Activated CD4-positive, alpha-beta T cell treated with anti-CD3 and anti-CD28 coated beads for 1 hour (primary cell): ENCODE measurements at regions not wholly inside any gene's neighbourhood (a gene's known extent, or its start where the extent isn't known, plus 50 kb on each side); places are given as distances from the start of the nearest gene placed in this dataset.
"Not testable (repeated sequence)": the region's sequence is repeated elsewhere in the genome, so short reads cannot be mapped to it uniquely, and the experiment has no call there.

Source experiments
- DNase-seq: peaks from one replicate; pipeline ENCODE4 v3.0.0-alpha.2; 2020

DNA sequence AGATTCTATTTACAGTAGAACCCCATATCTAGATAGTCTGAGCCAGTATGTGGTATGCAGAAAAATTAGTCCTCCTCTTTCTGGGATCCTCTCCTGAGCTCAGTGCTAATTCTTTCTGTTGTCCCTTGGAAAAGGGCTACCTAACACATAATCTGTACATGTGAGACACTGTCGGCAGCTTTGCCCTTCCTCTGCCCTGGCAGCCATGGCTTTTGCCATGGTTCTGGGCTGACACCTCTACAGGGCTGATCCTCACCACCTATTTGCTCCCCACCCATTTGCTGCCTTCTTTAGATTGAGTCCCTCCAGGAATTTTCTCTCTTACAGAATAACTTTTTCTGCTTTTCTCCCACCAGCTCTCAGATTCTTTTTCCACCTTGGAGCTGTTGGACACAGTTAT, 64.7 kb upstream of the MAP9 start:
- DNase-seq: no peak

DNA sequence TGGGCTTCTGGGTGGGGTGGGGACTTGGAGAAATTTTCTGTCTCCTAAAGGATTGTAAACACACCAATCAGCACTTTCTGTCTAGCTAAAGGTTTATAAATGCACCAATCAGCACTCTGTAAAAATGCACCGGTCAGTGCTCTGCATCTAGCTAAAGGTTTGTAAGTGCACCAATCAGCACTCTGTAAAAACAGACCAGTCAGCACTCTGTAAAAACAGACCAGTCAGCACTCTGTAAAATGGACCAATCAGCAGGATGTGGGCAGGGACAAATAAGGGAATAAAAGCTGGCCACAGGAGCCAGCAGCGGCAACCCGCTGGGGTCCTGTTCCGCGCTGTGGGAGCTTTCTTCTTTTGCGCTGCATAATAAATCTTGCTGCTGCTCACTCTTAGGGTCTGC, 63.0 kb upstream of the MAP9 start:
- not testable (repeated sequence) for DNase-seq

DNA sequence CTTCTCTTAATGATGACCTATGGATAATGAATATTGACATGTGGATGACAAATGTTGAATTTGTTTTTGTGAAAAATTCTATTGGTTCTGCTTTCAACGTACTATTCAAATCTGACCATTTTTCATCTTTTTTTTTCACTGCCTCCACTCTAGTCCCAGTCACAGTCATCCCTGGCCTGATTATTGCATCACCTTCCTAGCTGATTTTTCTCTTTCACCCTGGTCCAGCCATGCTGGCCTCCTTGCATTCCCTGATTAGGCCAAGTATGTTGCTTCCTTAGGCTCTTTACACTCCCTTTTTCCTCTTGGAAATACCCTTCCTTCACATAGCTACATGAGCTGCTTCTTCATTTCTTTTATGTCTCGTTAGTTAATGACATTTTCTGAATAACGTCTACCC, 58.1 kb upstream of the MAP9 start:
- DNase-seq: no peak

DNA sequence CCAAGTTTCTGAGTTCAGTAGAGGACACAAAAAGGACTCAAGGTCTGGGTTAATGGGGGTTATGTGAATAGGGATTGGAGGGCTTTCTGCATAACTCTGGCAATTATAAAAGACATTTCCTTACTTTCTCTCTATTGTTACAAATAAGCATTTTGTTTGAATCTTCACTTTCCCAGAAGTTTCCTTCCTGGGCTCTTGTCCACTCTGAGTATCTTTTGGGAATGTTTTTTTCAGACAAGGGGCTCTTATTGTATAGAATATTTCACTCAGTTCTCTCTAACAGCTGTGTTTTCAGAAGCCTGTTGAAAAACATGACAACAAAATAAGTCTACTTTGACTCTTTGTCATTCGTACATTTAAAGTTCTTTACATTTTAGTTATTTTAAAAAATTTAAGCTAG, 57.6 kb upstream of the MAP9 start:
- no peak for DNase-seq

DNA sequence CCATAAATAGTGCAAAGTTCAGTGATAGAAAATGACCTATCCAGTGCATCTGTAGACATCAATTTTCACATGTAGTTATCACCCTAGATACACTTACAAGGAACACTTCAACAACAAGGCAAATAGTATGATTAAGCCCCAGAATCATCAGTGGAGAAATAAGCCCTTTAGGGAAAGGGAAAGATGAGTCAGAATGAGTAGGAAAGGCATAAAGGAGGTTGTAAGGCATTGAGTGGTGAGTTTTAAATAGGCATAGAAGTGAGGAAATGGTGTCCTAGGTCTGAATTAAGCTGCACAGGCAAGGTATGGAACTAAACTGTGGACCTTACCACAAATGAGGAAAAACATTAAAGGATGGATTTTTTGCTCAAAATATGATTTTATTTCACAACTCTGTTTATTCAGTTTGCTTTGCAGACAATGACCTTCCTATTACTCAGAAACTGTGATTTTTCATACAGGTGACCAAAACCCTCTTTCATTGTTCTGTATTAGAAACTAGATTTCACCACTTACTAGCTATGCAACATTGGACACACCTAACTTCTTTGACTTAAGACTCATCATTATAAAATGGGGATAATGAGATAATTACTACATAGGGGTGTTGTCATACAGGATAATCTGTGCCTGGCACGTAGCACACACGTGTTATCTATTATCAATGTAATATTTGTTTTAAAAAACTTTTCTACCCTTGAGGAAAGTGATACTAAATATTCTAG, 57.0 kb upstream of the MAP9 start:
- DNase-seq: no peak

DNA sequence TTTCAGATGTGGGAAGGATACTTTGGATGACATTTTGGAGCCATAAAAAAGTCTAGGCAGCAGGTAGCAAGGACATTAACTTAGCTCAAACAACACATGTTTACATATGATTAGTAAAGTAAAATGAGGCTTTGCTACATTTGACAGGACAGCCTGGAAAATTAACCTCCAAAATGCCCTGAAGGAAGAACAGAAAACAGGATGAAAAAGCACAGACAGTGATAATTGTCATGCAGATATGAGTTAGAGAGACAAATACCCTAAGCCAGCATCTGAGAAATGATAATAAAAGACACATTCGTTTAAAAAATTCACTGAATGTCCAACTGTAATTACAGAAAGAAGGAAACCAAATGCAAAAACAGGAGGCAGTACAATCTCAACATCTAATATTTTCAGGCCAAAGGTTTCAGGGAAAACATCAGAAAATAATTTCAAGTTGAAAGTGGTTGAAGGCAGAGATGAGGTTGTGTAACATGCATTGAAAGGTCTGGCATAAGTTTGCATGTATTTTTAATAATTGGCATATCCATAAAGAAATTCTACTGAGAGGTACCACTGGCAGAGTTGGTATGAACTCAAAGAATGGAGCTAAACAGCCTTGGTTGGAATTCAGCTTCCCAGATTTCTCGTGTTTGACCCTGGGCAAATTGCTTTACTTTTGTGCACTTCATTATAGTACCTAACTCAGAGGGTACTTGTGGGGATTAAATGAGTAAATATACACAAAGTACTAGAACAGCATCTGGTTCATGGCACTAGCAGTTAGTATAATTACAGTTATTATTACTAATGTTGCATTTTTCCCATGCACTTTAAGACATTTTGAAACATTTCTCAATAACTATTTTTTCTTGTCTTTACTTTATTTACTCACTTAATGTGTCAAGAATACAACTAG, 54.4 kb upstream of the MAP9 start:
- DNase-seq: no peak

DNA sequence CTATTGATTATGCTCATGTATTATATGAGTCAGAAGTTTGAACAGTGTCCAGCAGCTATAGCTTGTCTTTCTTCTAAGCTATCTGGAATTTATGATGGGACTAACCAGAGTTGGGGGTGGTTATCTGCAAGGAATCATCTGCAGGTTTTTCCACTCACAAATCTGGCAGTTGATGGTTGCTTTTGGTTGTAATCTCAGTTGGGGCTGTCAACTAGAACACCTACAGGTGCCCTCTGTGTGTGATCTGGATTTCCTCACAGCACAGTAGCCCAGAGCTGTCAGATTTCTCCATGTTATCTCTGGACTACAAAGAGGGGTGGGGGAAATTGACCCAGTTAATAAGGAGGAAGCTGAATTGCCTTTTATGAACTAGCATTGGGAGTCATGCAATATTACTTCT, 51.4 kb upstream of the MAP9 start:
- no peak for DNase-seq

DNA sequence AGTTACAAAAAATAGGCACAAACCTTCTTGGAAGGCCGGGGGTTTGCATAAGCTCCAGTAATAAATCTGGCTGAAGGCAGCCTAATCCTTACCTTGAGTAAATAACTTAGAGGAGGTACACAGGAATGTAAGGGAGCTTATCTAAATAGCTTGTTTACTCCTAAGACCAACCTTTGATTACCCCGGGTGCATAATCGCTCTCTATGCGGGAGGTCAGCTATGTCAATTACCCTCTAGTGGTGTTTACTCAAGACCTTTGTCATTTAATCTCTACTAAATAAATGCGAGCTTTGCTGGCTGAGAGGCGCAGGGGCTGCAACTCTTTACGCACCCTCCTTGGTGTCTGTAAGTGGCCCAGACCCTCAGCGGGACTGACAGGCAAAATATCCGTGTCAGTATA, 50.2 kb upstream of the MAP9 start:
- no peak for DNase-seq
